GM23338 (cell line): ENCODE measurements at regions not wholly inside any gene's neighbourhood (a gene's known extent, or its start where the extent isn't known, plus 50 kb on each side); places are given as distances from the start of the nearest gene placed in this dataset.
A peak's percentile ranks its signal among the peaks of the same experiment; 100 is the strongest.

Experiments
- CTCF ChIP-seq, 2 experiments: fragments of 200-600 bp in 1 of 2; sonication (generic) in 1 of 2; conservative IDR thresholded peaks; 2 replicates each; pipeline versions ENCODE4 v1.5.1 to v1.6.1; 2016 to 2017; ENCODE audit warnings: antibody characterized with exemption in 2 of 2, low read depth in 2 of 2, mild to moderate bottlenecking in 2 of 2, moderate library complexity in 1 of 2
- ETS1 ChIP-seq: IDR thresholded peaks from 2 replicates; pipeline ENCODE4 v1.6.1; 2016; ENCODE audit warnings: antibody characterized with exemption
- EZH2phosphoT487 ChIP-seq: fragments of 200-600 bp; sonication (generic); IDR thresholded peaks from one replicate; pipeline ENCODE4 v1.8.1; 2018; ENCODE audit warnings: antibody characterized with exemption; ENCODE audit not compliant: unreplicated experiment
- JUNB ChIP-seq: IDR thresholded peaks from one replicate; pipeline ENCODE4 v1.6.1; 2016; ENCODE audit warnings: antibody characterized with exemption; ENCODE audit not compliant: unreplicated experiment
- POLR2AphosphoS5 ChIP-seq: IDR thresholded peaks from 2 replicates; pipeline ENCODE4 v1.6.1; 2016; ENCODE audit warnings: antibody characterized with exemption, low read depth
- ZNF114 ChIP-seq: fragments of 250-450 bp; sonication (Bioruptor Pico); IDR thresholded peaks from 2 replicates; pipeline ENCODE4 v1.5.0; 2020; ENCODE audit warnings: mild to moderate bottlenecking, moderate library complexity

DNA sequence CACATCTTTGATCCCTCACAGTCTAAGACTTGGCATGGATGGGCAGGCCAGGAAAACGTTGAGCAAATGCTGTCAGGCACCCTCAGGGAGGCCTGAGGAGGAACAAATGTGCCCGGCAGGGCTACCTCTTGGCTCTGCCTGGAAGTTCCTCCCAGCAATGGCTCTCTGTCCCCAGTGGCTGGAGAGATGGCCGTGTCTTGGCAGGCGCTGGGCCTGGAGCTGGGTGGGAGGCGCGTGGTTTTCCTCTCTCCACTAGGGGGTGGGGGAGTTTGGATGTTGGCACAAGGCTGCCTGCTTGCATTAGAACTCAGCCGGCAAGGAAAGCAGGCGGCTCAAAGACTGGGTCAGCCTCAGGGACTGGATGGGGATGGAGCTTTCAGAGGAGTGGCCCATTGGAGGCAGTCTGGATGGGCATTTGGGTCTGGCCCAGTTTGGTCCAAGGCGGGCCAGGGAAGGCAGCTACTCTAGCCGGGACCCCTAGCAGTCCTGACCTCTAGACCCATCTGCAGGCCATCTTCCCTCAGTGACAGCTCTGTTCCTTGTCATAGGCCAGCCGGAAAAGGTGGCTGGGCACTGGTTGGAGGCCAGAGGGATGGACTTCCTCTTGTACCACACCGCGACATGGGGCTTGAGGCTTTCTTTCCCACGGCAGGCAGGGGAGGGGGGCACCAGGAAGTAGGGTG lies 68.2 kb upstream of the STC2 start:
- no peak for TF ChIP-seq EZH2phosphoT487
- TF ChIP-seq CTCF (conservative IDR thresholded peaks at IDR 0.05; ENCODE audit: low read depth in 2 of 2), result peak; percentile 63 to 72
- TF ChIP-seq POLR2AphosphoS5, result no peak
- TF ChIP-seq JUNB, result no peak
- no peak for TF ChIP-seq ETS1
- no peak for TF ChIP-seq ZNF114
